KMS-11 (cell line): ENCODE measurements at regions not wholly inside any gene's neighbourhood (a gene's known extent, or its start where the extent isn't known, plus 50 kb on each side); places are given as distances from the start of the nearest gene placed in this dataset.

Source experiments
- H2AFZ ChIP-seq: fragments of 200-600 bp; sonication (generic); 2 replicates; pipeline ENCODE4 v1.6.1; 2016; ENCODE audit warnings: antibody characterized with exemption, mixed run types, low read depth
- H3K27ac ChIP-seq: fragments of 200-600 bp; sonication (generic); 2 replicates; pipeline ENCODE4 v1.6.1; 2016; ENCODE audit warnings: mild to moderate bottlenecking, mixed run types
- H3K27me3 ChIP-seq: fragments of 200-600 bp; sonication (generic); 2 replicates; pipeline ENCODE4 v1.6.1; 2017; ENCODE audit warnings: mild to moderate bottlenecking, low read depth, mixed run types, moderate library complexity; ENCODE audit not compliant: insufficient read depth
- H3K36me3 ChIP-seq: fragments of 200-600 bp; sonication (generic); 2 replicates; pipeline ENCODE4 v1.6.1; 2017; ENCODE audit warnings: mild to moderate bottlenecking, mixed run types; ENCODE audit not compliant: insufficient read depth
- H3K4me1 ChIP-seq: fragments of 200-600 bp; sonication (generic); 2 replicates; pipeline ENCODE4 v1.6.1; 2016; ENCODE audit warnings: mild to moderate bottlenecking, low read depth, mixed run types; ENCODE audit not compliant: poor library complexity, severe bottlenecking
- H3K4me2 ChIP-seq: fragments of 200-600 bp; sonication (generic); 2 replicates; pipeline ENCODE4 v1.7.0; 2016; ENCODE audit warnings: mild to moderate bottlenecking, mixed run types
- H3K4me3 ChIP-seq: fragments of 200-600 bp; sonication (generic); IDR thresholded peaks from 2 replicates; pipeline ENCODE4 v1.6.1; 2017; ENCODE audit warnings: low read depth, low read length, mixed read lengths; ENCODE audit not compliant: insufficient read depth
- H3K79me2 ChIP-seq: fragments of 200-600 bp; sonication (generic); 2 replicates; pipeline ENCODE4 v1.6.1; 2016; ENCODE audit warnings: low read depth, mixed run types; ENCODE audit not compliant: insufficient read depth
- H3K9ac ChIP-seq: fragments of 200-600 bp; sonication (generic); 2 replicates; pipeline ENCODE4 v1.6.1; 2016; ENCODE audit warnings: mild to moderate bottlenecking, mixed run types
- H4K20me1 ChIP-seq: fragments of 200-600 bp; sonication (generic); 2 replicates; pipeline ENCODE4 v1.6.1; 2016; ENCODE audit warnings: mild to moderate bottlenecking, mixed run types; ENCODE audit not compliant: insufficient read depth
- TF ChIP-seq, protein P1 (sequence below): fragments of 200-600 bp; sonication (generic); conservative IDR thresholded peaks from 2 replicates; pipeline ENCODE4 v1.6.1; 2017; ENCODE audit warnings: low read depth, mild to moderate bottlenecking, antibody characterized with exemption, low read length, moderate library complexity, mixed read lengths

DNA sequence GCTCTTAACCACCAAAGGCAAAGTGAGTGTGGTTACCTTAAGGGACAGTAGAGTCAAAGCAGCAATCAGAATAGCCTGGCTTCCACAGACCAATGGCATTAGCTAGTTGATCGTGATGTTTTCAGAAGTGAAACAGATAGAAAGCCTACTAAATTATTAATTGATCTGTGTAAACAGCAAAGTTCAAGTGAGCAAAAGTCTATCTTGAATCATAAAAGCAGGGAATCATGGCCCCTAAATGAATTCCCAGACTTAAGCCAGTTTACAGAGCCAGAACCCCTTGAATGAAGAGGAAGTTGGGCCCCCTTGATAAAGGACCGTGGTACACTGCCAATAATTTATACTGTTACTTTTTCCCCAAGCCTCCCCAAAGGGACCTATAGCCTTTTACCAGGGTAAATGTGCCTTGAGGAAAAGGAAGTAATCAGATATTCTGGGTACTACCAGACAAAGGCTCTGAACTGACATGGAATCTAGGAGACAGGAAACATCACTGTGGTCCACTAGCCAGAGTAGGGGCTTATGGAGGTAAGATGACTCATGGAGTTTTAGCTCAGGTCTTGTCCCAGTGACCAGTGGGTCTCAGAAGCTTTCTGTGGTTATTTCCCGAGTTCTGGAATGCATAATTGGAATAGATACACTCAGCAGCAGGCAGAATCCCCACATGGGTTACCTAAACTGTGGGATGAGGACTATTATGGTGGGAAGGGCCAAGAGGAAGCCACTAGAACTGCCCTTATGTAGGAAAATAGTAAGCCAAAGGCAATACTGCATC is 317.5 kb downstream of the CD83 start:
- Histone ChIP-seq H3K36me3 (no peaks in the 10 kb centered on the region), H3K4me1 (no peaks in the 10 kb centered on the region), H3K9ac (no peak overlapping the region), H2AFZ (no peak overlapping the region), H3K4me3 (no peak overlapping the region), H4K20me1 (no peaks in the 10 kb centered on the region), H3K27ac (no peak overlapping the region), H3K4me2 (no peak overlapping the region), H3K79me2 (no peaks in the 10 kb centered on the region), H3K27me3 (no peaks in the 10 kb centered on the region)
- TF ChIP-seq, protein P1, sequence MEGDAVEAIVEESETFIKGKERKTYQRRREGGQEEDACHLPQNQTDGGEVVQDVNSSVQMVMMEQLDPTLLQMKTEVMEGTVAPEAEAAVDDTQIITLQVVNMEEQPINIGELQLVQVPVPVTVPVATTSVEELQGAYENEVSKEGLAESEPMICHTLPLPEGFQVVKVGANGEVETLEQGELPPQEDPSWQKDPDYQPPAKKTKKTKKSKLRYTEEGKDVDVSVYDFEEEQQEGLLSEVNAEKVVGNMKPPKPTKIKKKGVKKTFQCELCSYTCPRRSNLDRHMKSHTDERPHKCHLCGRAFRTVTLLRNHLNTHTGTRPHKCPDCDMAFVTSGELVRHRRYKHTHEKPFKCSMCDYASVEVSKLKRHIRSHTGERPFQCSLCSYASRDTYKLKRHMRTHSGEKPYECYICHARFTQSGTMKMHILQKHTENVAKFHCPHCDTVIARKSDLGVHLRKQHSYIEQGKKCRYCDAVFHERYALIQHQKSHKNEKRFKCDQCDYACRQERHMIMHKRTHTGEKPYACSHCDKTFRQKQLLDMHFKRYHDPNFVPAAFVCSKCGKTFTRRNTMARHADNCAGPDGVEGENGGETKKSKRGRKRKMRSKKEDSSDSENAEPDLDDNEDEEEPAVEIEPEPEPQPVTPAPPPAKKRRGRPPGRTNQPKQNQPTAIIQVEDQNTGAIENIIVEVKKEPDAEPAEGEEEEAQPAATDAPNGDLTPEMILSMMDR: no peak

DNA sequence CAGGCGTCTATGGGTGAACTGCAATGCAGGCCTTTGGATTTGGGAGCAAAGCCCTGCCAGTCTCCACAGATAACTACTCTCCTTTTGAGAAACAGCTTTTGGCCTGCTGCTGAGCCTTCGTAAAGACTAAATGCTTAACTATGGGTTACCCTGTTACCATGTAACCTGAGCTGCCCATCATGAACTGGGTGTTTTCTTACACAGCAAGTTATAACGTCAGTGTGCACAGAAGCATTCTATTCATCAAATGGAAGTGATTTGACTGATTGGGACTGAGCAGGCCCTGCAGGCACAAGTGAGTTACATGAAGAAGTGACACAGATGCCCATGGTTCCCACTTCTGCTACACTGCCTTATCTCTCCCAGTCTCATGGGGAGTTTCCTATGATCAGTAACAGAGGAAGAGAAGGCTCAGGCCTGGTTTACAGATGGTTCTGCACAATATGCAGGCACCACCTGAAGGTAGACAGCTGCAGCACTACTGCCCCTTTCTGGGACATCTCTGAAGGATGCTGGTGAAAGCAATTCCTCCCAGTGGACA is 319.1 kb downstream of the CD83 start:
- no peaks in the 10 kb centered on the region for H3K36me3 ChIP-seq
- H3K27me3 ChIP-seq: no peaks in the 10 kb centered on the region
- TF ChIP-seq, protein P1: no peak
- no peak overlapping the region for H3K9ac ChIP-seq
- no peak overlapping the region for H3K27ac ChIP-seq
- H3K4me3 ChIP-seq: no peak overlapping the region
- H3K4me2 ChIP-seq: no peak overlapping the region
- H4K20me1 ChIP-seq: no peaks in the 10 kb centered on the region
- H3K79me2 ChIP-seq: no peaks in the 10 kb centered on the region
- H3K4me1 ChIP-seq: no peaks in the 10 kb centered on the region
- no peak overlapping the region for H2AFZ ChIP-seq

DNA sequence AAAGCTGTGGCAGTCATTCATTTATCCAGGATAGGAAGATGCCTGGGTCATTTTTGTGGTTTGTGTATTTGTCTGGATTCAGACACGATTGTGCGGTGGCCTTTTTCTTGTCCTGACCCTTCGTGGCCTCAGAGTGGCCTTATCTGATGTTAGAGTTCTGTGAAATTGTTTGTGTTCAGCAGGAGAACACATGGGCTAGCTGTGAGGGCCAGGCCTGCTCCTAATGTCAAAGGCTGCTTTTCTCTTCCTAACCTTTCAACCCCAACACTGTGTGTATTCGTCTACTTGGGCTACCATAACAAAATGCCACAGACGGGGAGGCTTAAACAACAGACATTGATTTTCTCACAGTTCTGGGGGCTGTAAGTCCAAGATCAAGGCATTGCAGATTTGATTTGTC is 321.8 kb downstream of the CD83 start:
- Histone ChIP-seq H3K27me3 (no peaks in the 10 kb centered on the region), H3K4me1 (no peaks in the 10 kb centered on the region), H3K9ac (no peak overlapping the region), H4K20me1 (no peaks in the 10 kb centered on the region), H3K79me2 (no peaks in the 10 kb centered on the region), H3K36me3 (no peaks in the 10 kb centered on the region), H3K27ac (no peak overlapping the region), H3K4me2 (no peak overlapping the region), H3K4me3 (no peak overlapping the region), H2AFZ (no peak overlapping the region)
- TF ChIP-seq, protein P1: no peak

DNA sequence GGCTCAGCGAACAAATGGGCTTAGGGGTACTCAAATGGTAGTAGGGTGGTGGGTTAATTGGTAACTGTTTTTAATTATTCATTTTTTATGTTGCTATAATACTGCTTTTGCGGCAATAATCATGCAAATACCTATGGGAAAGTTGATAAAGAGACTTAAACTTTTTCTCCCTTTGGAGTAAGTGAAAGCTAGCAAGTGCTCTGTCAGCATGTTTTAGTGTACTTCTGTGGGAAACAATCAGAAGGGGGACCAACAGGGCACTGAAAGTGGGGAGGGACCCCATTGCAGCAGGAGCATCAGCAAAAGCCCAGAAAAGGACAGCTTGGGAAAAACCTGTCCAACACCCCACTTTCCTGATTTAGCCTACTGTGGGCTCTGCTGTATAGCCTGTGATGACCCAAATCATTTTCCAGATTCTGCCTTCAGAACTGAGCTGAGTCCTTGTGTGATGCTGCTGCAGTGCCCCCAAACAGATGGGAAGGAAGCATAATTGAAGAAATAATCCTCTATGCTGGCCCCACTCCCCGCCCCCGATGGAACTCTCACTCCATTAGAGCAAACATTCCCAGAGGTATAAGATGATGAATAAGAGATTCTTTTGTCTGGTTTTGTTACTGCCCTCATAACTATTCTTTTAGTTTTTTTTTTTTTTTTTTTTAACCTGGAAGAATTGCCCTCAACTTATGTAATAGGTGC is 322.8 kb downstream of the CD83 start:
- Histone ChIP-seq H3K27me3 (no peaks in the 10 kb centered on the region), H3K9ac (no peak overlapping the region), H2AFZ (no peak overlapping the region), H3K79me2 (no peaks in the 10 kb centered on the region), H3K4me2 (no peak overlapping the region), H3K4me3 (no peak overlapping the region), H3K4me1 (no peaks in the 10 kb centered on the region), H3K27ac (no peak overlapping the region), H4K20me1 (no peaks in the 10 kb centered on the region), H3K36me3 (no peaks in the 10 kb centered on the region)
- TF ChIP-seq, protein P1: no peak
